Lower lobe of right lung (tissue), 2 donors: ENCODE measurements at regions not wholly inside any gene's neighbourhood (a gene's known extent, or its start where the extent isn't known, plus 50 kb on each side); places are given as distances from the start of the nearest gene placed in this dataset.
"Not testable (repeated sequence)": the region's sequence is repeated elsewhere in the genome, so short reads cannot be mapped to it uniquely, and the experiment has no call there.

ENCODE experiments used
- ATAC-seq, 2 donors: fragments of 200-7000 bp; cut with Tn5 transposase; one replicate each; pipeline ENCODE4 v1.9.1; 2020 to 2022; ENCODE audit warnings: mild to moderate bottlenecking in 2 of 2, moderate library complexity in 2 of 2
- DNase-seq: peaks from one replicate; pipeline ENCODE4 v3.0.0-alpha.2; 2020
- H3K27ac ChIP-seq: fragments of 200-600 bp; one replicate; pipeline ENCODE4 v1.8.0; 2022
- H3K27me3 ChIP-seq: fragments of 200-600 bp; one replicate; pipeline ENCODE4 v1.8.0; 2022; ENCODE audit warnings: low read depth
- H3K36me3 ChIP-seq: fragments of 200-600 bp; one replicate; pipeline ENCODE4 v1.8.0; 2022; ENCODE audit warnings: mild to moderate bottlenecking
- H3K4me1 ChIP-seq: fragments of 200-600 bp; one replicate; pipeline ENCODE4 v1.8.0; 2022
- H3K4me3 ChIP-seq: fragments of 200-600 bp; one replicate; pipeline ENCODE4 v1.8.0; 2022; ENCODE audit warnings: mild to moderate bottlenecking
- H3K9me3 ChIP-seq: fragments of 200-600 bp; one replicate; pipeline ENCODE4 v1.8.0; 2022
- CTCF ChIP-seq: fragments of 200-600 bp; IDR thresholded peaks from one replicate; pipeline ENCODE4 v1.8.0; 2022; ENCODE audit warnings: antibody characterized with exemption, mild to moderate bottlenecking
- intact Hi-C: fragments of 100-400 bp; cut with DNase I; formaldehyde crosslinking; loops from one replicate; pipeline ENCODE4 v1.11.0; 2022
- donor health status: DM: no; HTN: yes; CAD: no; lungs with severe emphysema.

GRCh38 chr9:22975951-22976350 lies 529.3 kb downstream of the DMRTA1 start:
- no peak overlapping the region for H3K4me3 ChIP-seq
- ATAC-seq, result no peak
- no peaks in the 10 kb centered on the region for H3K4me1 ChIP-seq
- TF ChIP-seq CTCF, result no peak
- no peak overlapping the region for H3K27ac ChIP-seq
- intact Hi-C loops, result no loop called here
- no peaks in the 10 kb centered on the region for H3K27me3 ChIP-seq
- DNase-seq, result no peak
- H3K36me3 ChIP-seq, result no peaks in the 10 kb centered on the region
- no peaks in the 10 kb centered on the region for H3K9me3 ChIP-seq

- H3K27me3 ChIP-seq, result no peaks in the 10 kb centered on the region
- H3K36me3 ChIP-seq, result no peaks in the 10 kb centered on the region
- no peak overlapping the region for H3K4me3 ChIP-seq
- no peaks in the 10 kb centered on the region for H3K4me1 ChIP-seq
- ATAC-seq (no peak), DNase-seq (no peak)
- H3K9me3 ChIP-seq, result no peaks in the 10 kb centered on the region
- no peak overlapping the region for H3K27ac ChIP-seq
- intact Hi-C loops, result no loop called here
- TF ChIP-seq CTCF, result no peak
These were observed 529.8 kb downstream of the DMRTA1 start for GRCh38 chr9:22976454-22976853.

GRCh38 chr9:22980429-22980828 lies 533.8 kb downstream of the DMRTA1 start:
- DNase-seq, H3K4me1 ChIP-seq, H3K27ac ChIP-seq, H3K9me3 ChIP-seq, ATAC-seq, intact Hi-C loops, H3K4me3 ChIP-seq, H3K27me3 ChIP-seq, H3K36me3 ChIP-seq: not testable (repeated sequence)

GRCh38 chr9:22986556-22986955 lies 539.9 kb downstream of the DMRTA1 start:
- TF ChIP-seq CTCF, result no peak
- no peak overlapping the region for H3K27ac ChIP-seq
- no peaks in the 10 kb centered on the region for H3K27me3 ChIP-seq
- intact Hi-C loops, result no loop called here
- H3K4me1 ChIP-seq, result no peaks in the 10 kb centered on the region
- ATAC-seq (no peak), DNase-seq (no peak)
- H3K36me3 ChIP-seq, result no peaks in the 10 kb centered on the region
- H3K9me3 ChIP-seq, result no peaks in the 10 kb centered on the region
- no peak overlapping the region for H3K4me3 ChIP-seq

- Histone ChIP-seq H3K27ac (no peak overlapping the region), H3K4me3 (no peak overlapping the region), H3K36me3 (no peaks in the 10 kb centered on the region), H3K9me3 (no peaks in the 10 kb centered on the region), H3K27me3 (no peaks in the 10 kb centered on the region), H3K4me1 (no peaks in the 10 kb centered on the region)
- intact Hi-C loops, result no loop called here
- TF ChIP-seq CTCF, result no peak
- ATAC-seq (no peak), DNase-seq (no peak)
These were observed 543.7 kb downstream of the DMRTA1 start for GRCh38 chr9:22990349-22990748.

- DNase-seq, result no peak
- peaks cover 7% of the 10 kb centered on the region for H3K9me3 ChIP-seq
- no peaks in the 10 kb centered on the region for H3K27me3 ChIP-seq
- TF ChIP-seq CTCF, result no peak
- no peak for ATAC-seq
- H3K27ac ChIP-seq, result no peak overlapping the region
- no peaks in the 10 kb centered on the region for H3K4me1 ChIP-seq
- intact Hi-C loops, result no loop called here
- H3K4me3 ChIP-seq, result no peak overlapping the region
- no peaks in the 10 kb centered on the region for H3K36me3 ChIP-seq
These were observed 546.2 kb downstream of the DMRTA1 start for GRCh38 chr9:22992780-22993179.
